GM23338 (cell line): ENCODE measurements at regions not wholly inside any gene's neighbourhood (a gene's known extent, or its start where the extent isn't known, plus 50 kb on each side); places are given as distances from the start of the nearest gene placed in this dataset.

Experiments used
- ATAC-seq: fragments of 200-7000 bp; cut with Tn5 transposase; 3 replicates; pipeline ENCODE4 v1.9.1; 2020
- DNase-seq: peaks from one replicate; pipeline ENCODE4 v3.0.0-alpha.2; 2015; ENCODE audit warnings: low spot score
- H2AFZ ChIP-seq: fragments of 200-600 bp; sonication (generic); 2 replicates; pipeline ENCODE4 v1.8.0; 2016; ENCODE audit warnings: antibody characterized with exemption, mild to moderate bottlenecking, moderate library complexity
- H3F3A ChIP-seq: fragments of 200-600 bp; sonication (generic); replicated peaks from 2 replicates; pipeline ENCODE4 v1.8.0; 2017; ENCODE audit warnings: antibody characterized with exemption, mixed run types, low read depth
- H3K27ac ChIP-seq: fragments of 200-600 bp; sonication (generic); 2 replicates; pipeline ENCODE4 v1.6.1; 2016; ENCODE audit warnings: low read depth
- H3K27me3 ChIP-seq: fragments of 200-600 bp; sonication (generic); 2 replicates; pipeline ENCODE4 v1.8.0; 2016; ENCODE audit warnings: mild to moderate bottlenecking, mixed run types, moderate library complexity; ENCODE audit not compliant: insufficient read depth
- H3K36me3 ChIP-seq: fragments of 200-600 bp; sonication (generic); 2 replicates; pipeline ENCODE4 v1.8.0; 2016; ENCODE audit warnings: mild to moderate bottlenecking; ENCODE audit not compliant: insufficient read depth
- H3K4me1 ChIP-seq: fragments of 200-600 bp; sonication (generic); 2 replicates; pipeline ENCODE4 v1.8.0; 2016; ENCODE audit warnings: mild to moderate bottlenecking, moderate library complexity; ENCODE audit not compliant: insufficient read depth
- H3K4me2 ChIP-seq: fragments of 200-600 bp; sonication (generic); 2 replicates; pipeline ENCODE4 v1.7.1; 2017; ENCODE audit warnings: mixed run types
- H3K4me3 ChIP-seq: fragments of 200-600 bp; sonication (generic); 2 replicates; pipeline ENCODE4 v1.6.1; 2016; ENCODE audit warnings: mixed run types
- H3K79me2 ChIP-seq: fragments of 200-600 bp; sonication (generic); replicated peaks from 2 replicates; pipeline ENCODE4 v1.8.0; 2017; ENCODE audit warnings: mild to moderate bottlenecking; ENCODE audit not compliant: insufficient read depth
- H3K9me2 ChIP-seq: fragments of 200-600 bp; sonication (generic); 2 replicates; pipeline ENCODE4 v1.8.0; 2017; ENCODE audit not compliant: insufficient read depth
- H4K20me1 ChIP-seq: fragments of 200-600 bp; sonication (generic); replicated peaks from 2 replicates; pipeline ENCODE4 v1.8.0; 2017; ENCODE audit warnings: mild to moderate bottlenecking; ENCODE audit not compliant: insufficient read depth
- H3K27ac Mint-ChIP-seq: 2 replicates; pipeline ENCODE4 v1.8.0; 2020; ENCODE audit warnings: inconsistent platforms, mild to moderate bottlenecking, moderate library complexity, mixed read lengths
- H3K27me3 Mint-ChIP-seq: 3 replicates; pipeline ENCODE4 v1.8.0; 2022; ENCODE audit warnings: low read depth, mild to moderate bottlenecking, moderate library complexity, mixed read lengths, inconsistent platforms; ENCODE audit not compliant: insufficient read depth, poor library complexity
- H3K36me3 Mint-ChIP-seq: 3 replicates; pipeline ENCODE4 v1.8.0; 2021; ENCODE audit warnings: low read depth, mild to moderate bottlenecking, inconsistent platforms, moderate library complexity, mixed read lengths
- H3K4me1 Mint-ChIP-seq: 3 replicates; pipeline ENCODE4 v1.8.0; 2020; ENCODE audit warnings: mild to moderate bottlenecking, inconsistent platforms, mixed read lengths
- H3K4me3 Mint-ChIP-seq: 3 replicates; pipeline ENCODE4 v1.8.0; 2021; ENCODE audit warnings: moderate library complexity, mild to moderate bottlenecking, inconsistent platforms, mixed read lengths
- H3K9me3 Mint-ChIP-seq: 3 replicates; pipeline ENCODE4 v1.8.0; 2020; ENCODE audit warnings: moderate library complexity, mild to moderate bottlenecking, inconsistent platforms, mixed read lengths
- CREB1 ChIP-seq: fragments of 250-450 bp; sonication (Bioruptor Pico); IDR thresholded peaks from 2 replicates; pipeline ENCODE4 v1.5.0; 2020; ENCODE audit warnings: low read depth, mild to moderate bottlenecking, moderate library complexity
- ETS1 ChIP-seq: IDR thresholded peaks from 2 replicates; pipeline ENCODE4 v1.6.1; 2016; ENCODE audit warnings: antibody characterized with exemption
- EZH2phosphoT487 ChIP-seq: fragments of 200-600 bp; sonication (generic); IDR thresholded peaks from one replicate; pipeline ENCODE4 v1.8.1; 2018; ENCODE audit warnings: antibody characterized with exemption; ENCODE audit not compliant: unreplicated experiment
- NANOG ChIP-seq: IDR thresholded peaks from 2 replicates; pipeline ENCODE4 v1.6.1; 2016; ENCODE audit warnings: antibody characterized with exemption, borderline replicate concordance
- ZNF331 ChIP-seq: fragments of 250-450 bp; sonication (Bioruptor Pico); IDR thresholded peaks from 2 replicates; pipeline ENCODE4 v1.5.0; 2020; ENCODE audit warnings: low read depth, mild to moderate bottlenecking, moderate library complexity
- ZNF462 ChIP-seq: fragments of 250-450 bp; sonication (Bioruptor Pico); IDR thresholded peaks from 2 replicates; pipeline ENCODE4 v1.5.0; 2020; ENCODE audit warnings: mild to moderate bottlenecking, moderate library complexity

- TF ChIP-seq NANOG, result no peak
- no peak for TF ChIP-seq ETS1
- TF ChIP-seq EZH2phosphoT487, result no peak
- no peak for TF ChIP-seq ZNF331 (CRISPR knock-in tag)
- no peak for TF ChIP-seq CREB1
- TF ChIP-seq ZNF462 (CRISPR knock-in tag), result no peak
- no peaks in the 10 kb centered on the region for H3K27me3 Mint-ChIP-seq
- Histone ChIP-seq H3K4me3 (no peak overlapping the region), H3K9me2 (no peaks in the 10 kb centered on the region), H3K4me1 (no peaks in the 10 kb centered on the region), H3K79me2 (no peaks in the 10 kb centered on the region), H3K36me3 (no peaks in the 10 kb centered on the region), H3K27me3 (no peaks in the 10 kb centered on the region), H4K20me1 (no peaks in the 10 kb centered on the region), H2AFZ (no peak overlapping the region), H3F3A (no peaks in the 10 kb centered on the region), H3K4me2 (no peak overlapping the region), H3K27ac (no peak overlapping the region)
- DNase-seq (no peak), ATAC-seq (no peak)
- H3K4me1 Mint-ChIP-seq, result no peaks in the 10 kb centered on the region
- no peaks in the 10 kb centered on the region for H3K9me3 Mint-ChIP-seq
- H3K4me3 Mint-ChIP-seq, result no peak overlapping the region
- no peak overlapping the region for H3K27ac Mint-ChIP-seq
- no peaks in the 10 kb centered on the region for H3K36me3 Mint-ChIP-seq
These were observed 165.5 kb downstream of the PLPPR4 start for GRCh38 chr1:99429754-99430153.
